ENCODE measurements at regions not wholly inside any gene's neighbourhood (a gene's known extent, or its start where the extent isn't known, plus 50 kb on each side); places are given as distances from the start of the nearest gene placed in this dataset.
"Not testable (repeated sequence)": the region's sequence is repeated elsewhere in the genome, so short reads cannot be mapped to it uniquely, and the experiment has no call there.

DNA sequence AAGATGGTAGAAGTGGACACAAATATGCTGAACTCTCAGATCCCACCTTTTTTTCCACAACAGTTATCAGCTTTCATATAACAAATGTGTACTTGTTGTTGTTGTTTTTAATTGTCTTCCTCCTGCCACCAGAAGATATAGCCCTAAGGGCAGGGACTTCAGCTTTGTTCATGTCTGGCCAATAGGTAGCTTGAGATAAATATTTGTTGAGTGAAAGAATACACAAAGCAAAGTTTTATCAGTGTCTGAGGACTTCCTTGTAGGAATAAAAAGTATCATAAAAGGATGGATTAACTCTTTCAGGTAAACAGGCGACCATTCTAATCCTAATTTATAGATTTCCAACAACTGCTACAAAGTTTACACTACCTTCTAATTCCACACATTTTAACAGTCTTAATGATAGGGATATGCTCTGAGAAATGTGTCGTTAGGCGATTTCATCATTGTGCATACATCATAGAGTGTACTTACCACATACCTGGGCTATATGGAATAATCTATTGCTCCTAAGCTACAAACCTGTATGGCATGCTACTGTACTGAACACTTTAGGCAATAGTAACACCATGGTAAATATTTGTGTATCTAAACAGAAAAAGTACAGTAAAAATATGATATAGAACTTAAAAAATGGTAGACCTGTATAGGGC is 186.1 kb downstream of the ATOH1 start:
- Histone ChIP-seq H3K36me3 (no peaks in the 10 kb centered on the region), H3K9me3 (no peaks in the 10 kb centered on the region), H3K27me3 (no peaks in the 10 kb centered on the region), H3K4me3 (no peak overlapping the region), H3K27ac (no peak overlapping the region), H3K4me1 (no peaks in the 10 kb centered on the region)
- no peak for DNase-seq
- TF ChIP-seq, protein P1, sequence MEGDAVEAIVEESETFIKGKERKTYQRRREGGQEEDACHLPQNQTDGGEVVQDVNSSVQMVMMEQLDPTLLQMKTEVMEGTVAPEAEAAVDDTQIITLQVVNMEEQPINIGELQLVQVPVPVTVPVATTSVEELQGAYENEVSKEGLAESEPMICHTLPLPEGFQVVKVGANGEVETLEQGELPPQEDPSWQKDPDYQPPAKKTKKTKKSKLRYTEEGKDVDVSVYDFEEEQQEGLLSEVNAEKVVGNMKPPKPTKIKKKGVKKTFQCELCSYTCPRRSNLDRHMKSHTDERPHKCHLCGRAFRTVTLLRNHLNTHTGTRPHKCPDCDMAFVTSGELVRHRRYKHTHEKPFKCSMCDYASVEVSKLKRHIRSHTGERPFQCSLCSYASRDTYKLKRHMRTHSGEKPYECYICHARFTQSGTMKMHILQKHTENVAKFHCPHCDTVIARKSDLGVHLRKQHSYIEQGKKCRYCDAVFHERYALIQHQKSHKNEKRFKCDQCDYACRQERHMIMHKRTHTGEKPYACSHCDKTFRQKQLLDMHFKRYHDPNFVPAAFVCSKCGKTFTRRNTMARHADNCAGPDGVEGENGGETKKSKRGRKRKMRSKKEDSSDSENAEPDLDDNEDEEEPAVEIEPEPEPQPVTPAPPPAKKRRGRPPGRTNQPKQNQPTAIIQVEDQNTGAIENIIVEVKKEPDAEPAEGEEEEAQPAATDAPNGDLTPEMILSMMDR (IDR thresholded peaks at IDR 0.05) = no peak
- TF ChIP-seq POLR2A (IDR thresholded peaks at IDR 0.05) = no peak

GRCh38 chr4:94015956-94016355 is 187.4 kb downstream of the ATOH1 start:
- TF ChIP-seq POLR2A (IDR thresholded peaks at IDR 0.05) = no peak
- TF ChIP-seq, protein P1 (IDR thresholded peaks at IDR 0.05) = no peak
- H3K27ac ChIP-seq = no peak overlapping the region
- no peaks in the 10 kb centered on the region for H3K36me3 ChIP-seq
- H3K9me3 ChIP-seq = no peaks in the 10 kb centered on the region
- no peak for DNase-seq
- no peaks in the 10 kb centered on the region for H3K4me1 ChIP-seq
- no peaks in the 10 kb centered on the region for H3K27me3 ChIP-seq
- H3K4me3 ChIP-seq = no peak overlapping the region

DNA sequence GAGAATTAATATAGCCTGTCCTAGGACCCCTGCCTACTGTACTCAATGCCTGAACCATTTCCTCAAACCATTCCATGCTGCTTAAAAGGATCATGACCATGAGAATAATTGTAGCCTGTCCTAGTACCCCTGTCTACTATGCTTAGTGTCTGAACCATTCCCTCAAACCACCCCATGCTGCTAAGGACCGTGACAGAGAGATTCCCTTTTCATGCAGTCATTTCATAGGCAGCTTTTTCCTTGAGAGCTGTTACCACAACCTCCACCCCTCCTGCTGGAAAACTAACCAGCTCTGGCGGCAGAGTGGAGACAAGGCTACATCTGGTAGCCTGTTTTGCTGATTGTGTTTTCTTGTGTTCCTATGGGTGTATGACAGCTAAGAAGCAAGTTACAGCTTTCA is 174.9 kb upstream of the SMARCAD1 start:
- Histone ChIP-seq H3K9me3 (no peaks in the 10 kb centered on the region), H3K4me3 (no peak overlapping the region), H3K27me3 (no peaks in the 10 kb centered on the region), H3K4me1 (no peaks in the 10 kb centered on the region), H3K27ac (no peak overlapping the region), H3K36me3 (no peaks in the 10 kb centered on the region)
- no peak for DNase-seq
- TF ChIP-seq, protein P1 (IDR thresholded peaks at IDR 0.05) = no peak
- no peak for TF ChIP-seq POLR2A (IDR thresholded peaks at IDR 0.05)

- TF ChIP-seq, protein P1 (IDR thresholded peaks at IDR 0.05) = no peak
- TF ChIP-seq POLR2A (IDR thresholded peaks at IDR 0.05) = no peak
- H3K27ac ChIP-seq = no peak overlapping the region
- no peak overlapping the region for H3K4me3 ChIP-seq
- H3K4me1 ChIP-seq = no peaks in the 10 kb centered on the region
- no peaks in the 10 kb centered on the region for H3K27me3 ChIP-seq
- H3K9me3 ChIP-seq = no peaks in the 10 kb centered on the region
- no peak for DNase-seq
- no peaks in the 10 kb centered on the region for H3K36me3 ChIP-seq
These were observed 170.7 kb upstream of the SMARCAD1 start for GRCh38 chr4:94036964-94037363.

- Histone ChIP-seq H3K27me3 (no peaks in the 10 kb centered on the region), H3K4me1 (no peaks in the 10 kb centered on the region), H3K9me3 (no peaks in the 10 kb centered on the region), H3K4me3 (no peak overlapping the region), H3K27ac (no peak overlapping the region), H3K36me3 (no peaks in the 10 kb centered on the region)
- TF ChIP-seq, protein P1 (IDR thresholded peaks at IDR 0.05) = no peak
- no peak for TF ChIP-seq POLR2A (IDR thresholded peaks at IDR 0.05)
- no peak for DNase-seq
These were observed 169.5 kb upstream of the SMARCAD1 start for GRCh38 chr4:94038195-94038594.

- H3K4me3 ChIP-seq = no peak overlapping the region
- no peaks in the 10 kb centered on the region for H3K4me1 ChIP-seq
- no peak for DNase-seq
- H3K27me3 ChIP-seq = no peaks in the 10 kb centered on the region
- H3K9me3 ChIP-seq = no peaks in the 10 kb centered on the region
- H3K27ac ChIP-seq = no peak overlapping the region
- TF ChIP-seq, protein P1 (IDR thresholded peaks at IDR 0.05) = no peak
- no peak for TF ChIP-seq POLR2A (IDR thresholded peaks at IDR 0.05)
- no peaks in the 10 kb centered on the region for H3K36me3 ChIP-seq
These were observed 168.4 kb upstream of the SMARCAD1 start for GRCh38 chr4:94039226-94039625.

DNA sequence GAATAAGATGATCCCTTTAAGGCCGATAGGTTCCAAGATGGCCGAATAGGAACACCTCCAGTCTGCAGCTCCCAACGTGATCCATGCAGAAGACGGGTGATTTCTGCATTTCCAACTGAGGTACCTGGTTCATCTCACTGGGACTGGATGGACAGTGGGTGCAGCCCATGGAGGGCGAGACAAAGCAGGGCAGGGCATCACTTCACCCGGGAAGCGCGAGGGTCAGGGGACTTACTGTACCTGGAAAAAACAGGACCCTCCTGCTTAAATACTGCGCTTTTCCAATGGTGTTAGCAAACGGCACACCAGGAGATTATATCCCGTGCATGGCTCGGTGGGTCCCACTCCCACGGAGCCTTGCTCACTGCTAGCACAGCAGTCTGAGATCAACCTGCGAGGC is 163.2 kb upstream of the SMARCAD1 start:
- H3K27me3 ChIP-seq, H3K4me3 ChIP-seq, H3K36me3 ChIP-seq, H3K4me1 ChIP-seq, DNase-seq, H3K27ac ChIP-seq, H3K9me3 ChIP-seq: not testable (repeated sequence)
